ENCODE measurements at regions not wholly inside any gene's neighbourhood (a gene's known extent, or its start where the extent isn't known, plus 50 kb on each side); places are given as distances from the start of the nearest gene placed in this dataset.

DNA sequence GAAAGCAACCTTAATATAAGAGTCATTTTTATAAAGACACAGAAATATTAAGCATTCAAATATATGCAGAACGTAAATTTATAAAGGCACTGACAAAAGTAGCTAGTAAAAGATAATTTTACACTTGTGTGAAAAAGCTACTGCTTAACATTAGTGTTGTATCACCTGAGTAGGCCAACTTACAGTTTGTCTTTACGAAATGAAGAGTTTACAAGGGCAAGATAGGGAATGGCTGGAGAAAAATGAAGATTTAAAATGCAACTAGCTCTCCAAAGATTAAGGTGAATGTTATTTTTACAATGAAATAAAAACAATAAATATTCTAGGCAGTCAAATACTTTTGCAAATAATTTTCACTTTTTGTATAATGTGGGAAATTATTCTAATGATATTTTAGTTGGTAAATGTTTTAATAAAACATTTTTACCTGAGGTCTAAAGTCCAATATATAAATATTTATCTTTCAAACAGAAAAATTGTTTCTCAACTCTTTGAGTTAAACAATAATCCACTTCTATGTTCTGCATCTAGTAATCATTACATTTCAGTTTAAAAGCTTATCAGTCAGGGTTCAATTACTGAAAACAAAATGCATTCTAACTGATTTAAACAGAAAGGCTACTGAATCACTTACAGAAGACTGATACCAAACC lies 382.6 kb downstream of the IPMK start:
- Histone ChIP-seq H3F3A (ENCODE audit: low read depth) (no peaks in the 10 kb centered on the region), H4K20me1 (ENCODE audit: insufficient read depth, low read length, poor library complexity, severe bottlenecking) (no peaks in the 10 kb centered on the region), H3K27me3 (ENCODE audit: insufficient read depth, low read length, poor library complexity, severe bottlenecking) (no peaks in the 10 kb centered on the region), H3K4me1 (ENCODE audit: insufficient read depth, low read length, poor library complexity, severe bottlenecking) (no peaks in the 10 kb centered on the region), H2AFZ (ENCODE audit: low read length) (no peak overlapping the region), H3K9ac (ENCODE audit: low read depth, low read length, poor library complexity, severe bottlenecking) (no peak overlapping the region), H3K9me2 (replicated peaks; ENCODE audit: low read depth, low read length) (no peaks in the 10 kb centered on the region), H3K9me3 (ENCODE audit: insufficient read depth, low read depth, low read length) (no peaks in the 10 kb centered on the region), H3K79me2 (ENCODE audit: insufficient read depth, low read length) (no peaks in the 10 kb centered on the region), H3K4me2 (ENCODE audit: low read depth, low read length, poor library complexity, severe bottlenecking) (no peak overlapping the region), H3K4me3 (ENCODE audit: low read length, poor library complexity, severe bottlenecking) (no peak overlapping the region), H3K36me3 (ENCODE audit: insufficient read depth, low read length) (no peaks in the 10 kb centered on the region)
- TF ChIP-seq EZH2phosphoT487 (IDR thresholded peaks at IDR 0.05; ENCODE audit: borderline replicate concordance) (no peak), CTCF (conservative IDR thresholded peaks at IDR 0.05; ENCODE audit: low read length) (no peak)

- H3K27me3 ChIP-seq (ENCODE audit: insufficient read depth, low read length, poor library complexity, severe bottlenecking): no peaks in the 10 kb centered on the region
Observed at GRCh38 chr10:57884407-57884806, 383.3 kb downstream of the IPMK start.

DNA sequence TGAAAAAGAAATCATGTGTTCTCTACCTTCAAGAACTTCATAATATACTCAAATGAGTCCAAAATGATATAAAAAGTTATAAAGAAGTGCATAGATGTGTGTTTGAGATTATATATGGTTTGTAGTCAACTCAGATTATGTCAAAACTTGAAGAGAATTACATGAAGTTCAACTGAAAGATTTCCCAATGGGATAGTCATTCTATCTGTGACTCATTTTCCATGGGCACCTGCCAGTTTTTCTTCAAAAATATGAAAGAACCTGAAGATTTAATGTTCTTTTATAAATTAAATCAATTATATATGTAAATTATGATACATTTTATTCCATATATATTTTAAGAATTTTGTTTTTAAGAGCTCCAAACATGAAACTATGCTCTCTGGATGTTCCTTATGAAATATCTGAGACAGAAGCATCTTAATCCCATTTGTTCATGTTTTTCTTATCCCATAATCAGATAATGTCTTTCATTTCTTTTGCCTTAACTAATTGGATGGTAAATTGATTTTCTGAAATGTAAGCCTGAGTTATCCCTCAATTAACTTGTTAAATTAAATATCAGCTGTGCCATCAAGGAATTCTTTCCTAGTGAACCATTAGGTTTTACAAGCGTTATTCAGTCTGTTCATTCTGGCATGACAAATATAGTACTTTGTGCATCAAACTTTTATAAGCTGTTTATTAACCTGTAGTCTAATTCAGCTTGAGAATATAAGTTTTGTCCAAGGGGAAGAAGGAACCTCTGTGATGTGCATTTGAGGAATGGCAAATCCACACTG lies 387.1 kb downstream of the IPMK start:
- Histone ChIP-seq H2AFZ (ENCODE audit: low read length) (no peak overlapping the region), H3K9me2 (replicated peaks; ENCODE audit: low read depth, low read length) (no peaks in the 10 kb centered on the region), H4K20me1 (ENCODE audit: insufficient read depth, low read length, poor library complexity, severe bottlenecking) (no peaks in the 10 kb centered on the region), H3K4me1 (ENCODE audit: insufficient read depth, low read length, poor library complexity, severe bottlenecking) (no peaks in the 10 kb centered on the region), H3K36me3 (ENCODE audit: insufficient read depth, low read length) (no peaks in the 10 kb centered on the region), H3K27me3 (ENCODE audit: insufficient read depth, low read length, poor library complexity, severe bottlenecking) (no peaks in the 10 kb centered on the region), H3K4me2 (ENCODE audit: low read depth, low read length, poor library complexity, severe bottlenecking) (no peak overlapping the region), H3K79me2 (ENCODE audit: insufficient read depth, low read length) (no peaks in the 10 kb centered on the region), H3K9ac (ENCODE audit: low read depth, low read length, poor library complexity, severe bottlenecking) (no peak overlapping the region), H3F3A (ENCODE audit: low read depth) (no peaks in the 10 kb centered on the region), H3K4me3 (ENCODE audit: low read length, poor library complexity, severe bottlenecking) (no peak overlapping the region), H3K9me3 (ENCODE audit: insufficient read depth, low read depth, low read length) (no peaks in the 10 kb centered on the region)
- TF ChIP-seq EZH2phosphoT487 (IDR thresholded peaks at IDR 0.05; ENCODE audit: borderline replicate concordance) (no peak), CTCF (conservative IDR thresholded peaks at IDR 0.05; ENCODE audit: low read length) (no peak)

More at GRCh38 chr10:57884407-57884806, 383.3 kb downstream of the IPMK start:
- Histone ChIP-seq H3K4me1 (ENCODE audit: insufficient read depth, low read length, poor library complexity, severe bottlenecking) (no peaks in the 10 kb centered on the region), H2AFZ (ENCODE audit: low read length) (no peak overlapping the region), H3K9me3 (ENCODE audit: insufficient read depth, low read depth, low read length) (no peaks in the 10 kb centered on the region), H3K4me3 (ENCODE audit: low read length, poor library complexity, severe bottlenecking) (no peak overlapping the region), H3F3A (ENCODE audit: low read depth) (no peaks in the 10 kb centered on the region), H3K9me2 (replicated peaks; ENCODE audit: low read depth, low read length) (no peaks in the 10 kb centered on the region), H3K4me2 (ENCODE audit: low read depth, low read length, poor library complexity, severe bottlenecking) (no peak overlapping the region), H3K9ac (ENCODE audit: low read depth, low read length, poor library complexity, severe bottlenecking) (no peak overlapping the region), H3K79me2 (ENCODE audit: insufficient read depth, low read length) (no peaks in the 10 kb centered on the region), H4K20me1 (ENCODE audit: insufficient read depth, low read length, poor library complexity, severe bottlenecking) (no peaks in the 10 kb centered on the region), H3K36me3 (ENCODE audit: insufficient read depth, low read length) (no peaks in the 10 kb centered on the region)
- no peak for TF ChIP-seq EZH2phosphoT487 (IDR thresholded peaks at IDR 0.05; ENCODE audit: borderline replicate concordance)
- no peak for TF ChIP-seq CTCF (conservative IDR thresholded peaks at IDR 0.05; ENCODE audit: low read length)
